ENCODE measurements at regions not wholly inside any gene's neighbourhood (a gene's known extent, or its start where the extent isn't known, plus 50 kb on each side); places are given as distances from the start of the nearest gene placed in this dataset.

GRCh38 chr6:48584846-48585245 lies 473.8 kb upstream of the PTCHD4 start:
- H3K36me3 ChIP-seq (ENCODE audit: control insufficient read depth in 1 of 2, insufficient read depth in 2 of 2, low read length in 1 of 2), result no peaks in the 10 kb centered on the region
- DNase-seq (no peak), ATAC-seq (ENCODE audit: low FRiP score) (no peak)
- intact Hi-C loops (cut with DNase I), result no loop called here
- no peaks in the 10 kb centered on the region for H3K4me1 ChIP-seq (ENCODE audit: control insufficient read depth in 1 of 2, insufficient read depth in 2 of 2, low read length in 2 of 2)
- WGBS, 2 donors, result 3 to 8% methylated on average over 1 of the region's 1 CpG
- no peak overlapping the region for H3K4me3 ChIP-seq (ENCODE audit: low read length in 2 of 2)
- H3K9me3 ChIP-seq (ENCODE audit: control insufficient read depth, low read length), result no peaks in the 10 kb centered on the region
- H3K27ac ChIP-seq (ENCODE audit: low read depth in 1 of 2, low read length in 2 of 2), result no peak overlapping the region
- H3K27me3 ChIP-seq (ENCODE audit: control insufficient read depth in 1 of 2, insufficient read depth in 2 of 2, low read length in 1 of 2), result no peaks in the 10 kb centered on the region

- Histone ChIP-seq H3K36me3 (ENCODE audit: control insufficient read depth in 1 of 2, insufficient read depth in 2 of 2, low read length in 1 of 2) (no peaks in the 10 kb centered on the region), H3K4me1 (ENCODE audit: control insufficient read depth in 1 of 2, insufficient read depth in 2 of 2, low read length in 2 of 2) (no peaks in the 10 kb centered on the region), H3K27ac (ENCODE audit: low read depth in 1 of 2, low read length in 2 of 2) (no peak overlapping the region), H3K4me3 (ENCODE audit: low read length in 2 of 2) (no peak overlapping the region), H3K9me3 (ENCODE audit: control insufficient read depth, low read length) (no peaks in the 10 kb centered on the region), H3K27me3 (ENCODE audit: control insufficient read depth in 1 of 2, insufficient read depth in 2 of 2, low read length in 1 of 2) (no peaks in the 10 kb centered on the region)
- WGBS, 2 donors, result 92 to 95% methylated on average over 3 of the region's 3 CpGs
- intact Hi-C loops (cut with DNase I), result no loop called here
- no peak for DNase-seq
- no peak for ATAC-seq (ENCODE audit: low FRiP score)
Observed at GRCh38 chr6:48570656-48571055, 459.7 kb upstream of the PTCHD4 start.

- Histone ChIP-seq H3K27ac (ENCODE audit: low read depth in 1 of 2, low read length in 2 of 2) (no peak overlapping the region), H3K27me3 (ENCODE audit: control insufficient read depth in 1 of 2, insufficient read depth in 2 of 2, low read length in 1 of 2) (no peaks in the 10 kb centered on the region), H3K4me3 (ENCODE audit: low read length in 2 of 2) (no peak overlapping the region), H3K36me3 (ENCODE audit: control insufficient read depth in 1 of 2, insufficient read depth in 2 of 2, low read length in 1 of 2) (no peaks in the 10 kb centered on the region), H3K4me1 (ENCODE audit: control insufficient read depth in 1 of 2, insufficient read depth in 2 of 2, low read length in 2 of 2) (no peaks in the 10 kb centered on the region), H3K9me3 (ENCODE audit: control insufficient read depth, low read length) (peaks cover 1% of the 10 kb centered on the region)
- intact Hi-C loops (cut with DNase I), result no loop called here
- ATAC-seq (ENCODE audit: low FRiP score) (no peak), DNase-seq (no peak)
- 45 to 51% methylated on average over 2 of the region's 2 CpGs for WGBS, 2 donors
Observed at GRCh38 chr6:48568856-48569255, 457.9 kb upstream of the PTCHD4 start.

- Histone ChIP-seq H3K4me1 (ENCODE audit: control insufficient read depth in 1 of 2, insufficient read depth in 2 of 2, low read length in 2 of 2) (no peaks in the 10 kb centered on the region), H3K9me3 (ENCODE audit: control insufficient read depth, low read length) (peaks cover 1% of the 10 kb centered on the region), H3K27me3 (ENCODE audit: control insufficient read depth in 1 of 2, insufficient read depth in 2 of 2, low read length in 1 of 2) (no peaks in the 10 kb centered on the region), H3K36me3 (ENCODE audit: control insufficient read depth in 1 of 2, insufficient read depth in 2 of 2, low read length in 1 of 2) (no peaks in the 10 kb centered on the region), H3K27ac (ENCODE audit: low read depth in 1 of 2, low read length in 2 of 2) (no peak overlapping the region), H3K4me3 (ENCODE audit: low read length in 2 of 2) (no peak overlapping the region)
- intact Hi-C loops (cut with DNase I), result no loop called here
- DNase-seq (no peak), ATAC-seq (ENCODE audit: low FRiP score) (no peak)
Observed at GRCh38 chr6:48567016-48567415, 456.0 kb upstream of the PTCHD4 start.

GRCh38 chr6:48564036-48564820 lies 453.2 kb upstream of the PTCHD4 start:
- Histone ChIP-seq H3K36me3 (ENCODE audit: control insufficient read depth in 1 of 2, insufficient read depth in 2 of 2, low read length in 1 of 2) (no peaks in the 10 kb centered on the region), H3K4me1 (ENCODE audit: control insufficient read depth in 1 of 2, insufficient read depth in 2 of 2, low read length in 2 of 2) (no peaks in the 10 kb centered on the region), H3K27me3 (ENCODE audit: control insufficient read depth in 1 of 2, insufficient read depth in 2 of 2, low read length in 1 of 2) (no peaks in the 10 kb centered on the region), H3K4me3 (ENCODE audit: low read length in 2 of 2) (no peak overlapping the region), H3K9me3 (ENCODE audit: control insufficient read depth, low read length) (peaks cover 3% of the 10 kb centered on the region), H3K27ac (ENCODE audit: low read depth in 1 of 2, low read length in 2 of 2) (no peak overlapping the region)
- intact Hi-C loops (cut with DNase I), result no loop called here
- DNase-seq (peak in 1 of 2 donors; percentile 32), ATAC-seq (ENCODE audit: low FRiP score) (no peak)
- WGBS, 2 donors, result 69 to 74% methylated on average over 3 of the region's 3 CpGs

GRCh38 chr6:48563433-48563832 lies 452.4 kb upstream of the PTCHD4 start:
- 97 to 100% methylated on average over 1 of the region's 1 CpG for WGBS, 2 donors
- Histone ChIP-seq H3K4me1 (ENCODE audit: control insufficient read depth in 1 of 2, insufficient read depth in 2 of 2, low read length in 2 of 2) (no peaks in the 10 kb centered on the region), H3K36me3 (ENCODE audit: control insufficient read depth in 1 of 2, insufficient read depth in 2 of 2, low read length in 1 of 2) (no peaks in the 10 kb centered on the region), H3K27ac (ENCODE audit: low read depth in 1 of 2, low read length in 2 of 2) (no peak overlapping the region), H3K27me3 (ENCODE audit: control insufficient read depth in 1 of 2, insufficient read depth in 2 of 2, low read length in 1 of 2) (no peaks in the 10 kb centered on the region), H3K4me3 (ENCODE audit: low read length in 2 of 2) (no peak overlapping the region), H3K9me3 (ENCODE audit: control insufficient read depth, low read length) (peaks cover 3% of the 10 kb centered on the region)
- ATAC-seq (ENCODE audit: low FRiP score) (no peak), DNase-seq (no peak)
- intact Hi-C loops (cut with DNase I), result no loop called here

- Histone ChIP-seq H3K36me3 (ENCODE audit: control insufficient read depth in 1 of 2, insufficient read depth in 2 of 2, low read length in 1 of 2) (no peaks in the 10 kb centered on the region), H3K9me3 (ENCODE audit: control insufficient read depth, low read length) (peaks cover 5% of the 10 kb centered on the region), H3K4me1 (ENCODE audit: control insufficient read depth in 1 of 2, insufficient read depth in 2 of 2, low read length in 2 of 2) (no peaks in the 10 kb centered on the region), H3K27ac (ENCODE audit: low read depth in 1 of 2, low read length in 2 of 2) (no peak overlapping the region), H3K27me3 (ENCODE audit: control insufficient read depth in 1 of 2, insufficient read depth in 2 of 2, low read length in 1 of 2) (no peaks in the 10 kb centered on the region), H3K4me3 (ENCODE audit: low read length in 2 of 2) (no peak overlapping the region)
- ATAC-seq (ENCODE audit: low FRiP score) (no peak), DNase-seq (no peak)
- 58 to 66% methylated on average over 3 of the region's 3 CpGs for WGBS, 2 donors
- intact Hi-C loops (cut with DNase I), result no loop called here
Observed at GRCh38 chr6:48560408-48560807, 449.4 kb upstream of the PTCHD4 start.

- ATAC-seq (ENCODE audit: low FRiP score), result no peak
- 97 to 98% methylated on average over 1 of the region's 1 CpG for WGBS, 2 donors
- H3K36me3 ChIP-seq (ENCODE audit: control insufficient read depth in 1 of 2, insufficient read depth in 2 of 2, low read length in 1 of 2), result no peaks in the 10 kb centered on the region
- peaks cover 1% of the 10 kb centered on the region for H3K9me3 ChIP-seq (ENCODE audit: control insufficient read depth, low read length)
- H3K4me3 ChIP-seq (ENCODE audit: low read length in 2 of 2), result no peak overlapping the region
- no peak for DNase-seq
- no peak overlapping the region for H3K27ac ChIP-seq (ENCODE audit: low read depth in 1 of 2, low read length in 2 of 2)
- no peaks in the 10 kb centered on the region for H3K4me1 ChIP-seq (ENCODE audit: control insufficient read depth in 1 of 2, insufficient read depth in 2 of 2, low read length in 2 of 2)
- H3K27me3 ChIP-seq (ENCODE audit: control insufficient read depth in 1 of 2, insufficient read depth in 2 of 2, low read length in 1 of 2), result no peaks in the 10 kb centered on the region
- intact Hi-C loops (cut with DNase I), result no loop called here
Observed at GRCh38 chr6:48553467-48554189, 442.6 kb upstream of the PTCHD4 start.

GRCh38 chr6:48552905-48553304 lies 441.9 kb upstream of the PTCHD4 start:
- intact Hi-C loops (cut with DNase I), result no loop called here
- no peaks in the 10 kb centered on the region for H3K36me3 ChIP-seq (ENCODE audit: control insufficient read depth in 1 of 2, insufficient read depth in 2 of 2, low read length in 1 of 2)
- 86 to 88% methylated on average over 2 of the region's 2 CpGs for WGBS, 2 donors
- H3K4me3 ChIP-seq (ENCODE audit: low read length in 2 of 2), result no peak overlapping the region
- H3K9me3 ChIP-seq (ENCODE audit: control insufficient read depth, low read length), result no peaks in the 10 kb centered on the region
- no peaks in the 10 kb centered on the region for H3K27me3 ChIP-seq (ENCODE audit: control insufficient read depth in 1 of 2, insufficient read depth in 2 of 2, low read length in 1 of 2)
- H3K4me1 ChIP-seq (ENCODE audit: control insufficient read depth in 1 of 2, insufficient read depth in 2 of 2, low read length in 2 of 2), result no peaks in the 10 kb centered on the region
- DNase-seq, result no peak
- ATAC-seq (ENCODE audit: low FRiP score), result no peak
- no peak overlapping the region for H3K27ac ChIP-seq (ENCODE audit: low read depth in 1 of 2, low read length in 2 of 2)
